ENCODE measurements at regions not wholly inside any gene's neighbourhood (a gene's known extent, or its start where the extent isn't known, plus 50 kb on each side); places are given as distances from the start of the nearest gene placed in this dataset.

DNA sequence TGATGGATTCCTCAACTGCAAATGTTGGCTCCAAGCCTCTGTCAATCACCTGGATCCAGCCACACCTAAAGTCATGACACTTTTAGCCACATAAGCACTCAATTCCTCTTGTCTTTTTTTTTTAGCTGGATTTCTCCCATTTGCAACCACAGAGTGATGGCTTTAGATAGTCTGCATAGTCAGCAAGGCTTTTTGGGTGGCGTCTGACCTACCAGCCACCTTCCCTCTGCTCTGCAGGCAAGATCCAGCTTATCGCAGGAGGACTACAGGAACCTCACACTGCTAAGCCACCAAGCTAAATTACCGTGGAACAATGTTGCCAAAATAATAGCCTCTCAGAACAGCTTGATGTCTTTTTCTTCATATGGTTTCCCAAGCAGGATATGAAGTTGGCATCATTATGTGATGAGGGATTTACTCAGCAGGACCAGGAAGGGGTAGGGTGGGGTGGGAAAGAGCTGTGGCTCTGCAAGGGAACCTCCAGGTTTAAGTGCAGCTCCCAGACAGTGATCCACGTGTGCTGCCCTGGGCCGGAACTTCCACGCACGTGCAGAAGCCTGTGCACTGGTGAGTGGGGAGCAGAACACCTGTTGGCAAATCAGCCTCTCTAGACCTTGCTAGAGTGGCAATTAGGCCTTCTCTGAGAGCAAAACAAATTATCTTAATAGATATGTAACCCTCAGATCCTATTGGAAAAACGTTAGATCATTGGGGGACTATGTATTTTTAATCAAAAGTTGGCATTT, 170.6 kb upstream of the NCK2 start:
- DNase-seq (ENCODE audit: extremely low read depth, low read depth, low spot score): no peak

DNA sequence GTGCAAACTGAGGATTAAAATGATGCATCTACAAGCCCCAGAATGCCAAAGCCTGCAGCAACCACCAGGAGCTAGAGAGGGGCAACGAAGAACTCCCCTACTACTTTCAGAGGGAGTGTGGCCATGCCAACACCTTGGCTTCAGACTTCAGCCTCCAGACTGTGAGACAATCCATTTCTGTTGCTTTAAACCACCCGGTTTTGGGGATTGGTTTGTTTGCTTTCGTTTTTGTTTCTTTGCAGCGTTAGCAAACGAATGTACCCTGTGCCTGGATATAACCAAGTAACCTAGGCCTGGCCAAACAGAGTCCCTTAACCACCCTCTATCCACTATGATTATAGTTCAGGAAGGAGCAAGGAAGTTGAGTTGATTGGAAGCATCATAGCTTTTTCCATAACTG, 171.2 kb upstream of the NCK2 start:
- DNase-seq (ENCODE audit: extremely low read depth, low read depth, low spot score): no peak

DNA sequence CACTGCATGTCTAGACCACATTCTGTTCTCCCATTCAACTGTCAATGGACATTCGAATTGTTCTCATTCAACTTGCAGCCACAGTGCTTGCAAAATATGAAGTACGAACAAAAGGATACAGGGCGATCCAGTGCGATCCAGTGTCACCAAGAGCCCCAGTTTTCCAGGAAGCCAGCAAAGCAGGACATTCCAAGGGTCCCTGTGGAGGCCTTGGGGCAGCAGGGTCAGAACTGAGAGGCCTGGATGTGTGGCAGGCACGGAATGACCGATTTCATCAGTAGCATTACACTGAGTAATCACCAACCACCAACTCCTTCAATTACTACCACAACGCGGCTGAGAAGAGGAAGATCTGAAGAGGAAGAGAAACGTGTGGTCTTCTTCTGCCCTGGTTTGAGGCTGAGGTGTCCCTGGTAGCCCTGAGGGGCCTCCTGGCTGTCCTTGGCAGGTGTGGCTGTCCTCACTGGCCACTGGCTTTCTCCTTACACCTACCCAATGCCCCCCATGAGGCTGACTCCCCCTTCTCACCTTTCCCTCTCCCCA, 172.7 kb upstream of the FHL2 start:
- no peak for DNase-seq (ENCODE audit: extremely low read depth, low read depth, low spot score)

DNA sequence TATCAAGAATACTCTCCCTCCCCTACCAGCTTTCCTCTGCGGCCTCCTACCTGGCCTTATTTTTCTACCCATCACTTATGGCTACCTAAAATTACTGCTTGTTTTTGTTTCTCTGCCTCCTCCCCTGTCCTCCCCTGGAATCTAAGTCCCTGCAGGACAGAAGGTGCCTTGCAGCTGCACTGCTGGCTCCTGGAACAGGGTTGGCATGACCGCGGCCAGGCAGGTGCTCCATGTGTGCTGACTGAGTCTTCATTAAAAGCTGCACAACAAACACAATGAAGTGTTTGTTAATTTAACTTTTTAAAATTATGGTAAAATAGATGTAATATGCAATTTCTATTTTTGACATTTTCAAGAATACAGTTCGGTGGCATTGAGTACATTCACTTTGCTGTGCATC, 171.9 kb upstream of the FHL2 start:
- DNase-seq (ENCODE audit: extremely low read depth, low read depth, low spot score): no peak

DNA sequence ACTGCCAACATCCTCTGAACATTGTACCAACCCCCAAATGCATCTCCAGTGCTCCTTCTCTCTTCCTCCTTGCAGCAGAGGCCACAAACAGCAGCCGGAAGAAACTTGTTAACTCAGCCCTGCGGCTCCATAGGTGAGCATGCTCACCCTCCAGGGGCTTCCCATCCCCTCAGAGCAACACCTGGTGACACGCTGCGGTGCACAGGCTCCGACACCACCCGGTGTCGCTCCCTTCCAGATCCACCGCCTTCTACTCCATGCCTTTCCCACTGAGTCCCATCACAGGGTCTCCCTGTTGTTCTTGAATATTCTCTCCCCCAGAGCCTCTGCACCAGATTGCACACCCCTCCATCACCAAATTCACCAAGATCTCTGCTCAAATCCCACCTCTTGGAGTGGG, 171.5 kb upstream of the FHL2 start:
- no peak for DNase-seq (ENCODE audit: extremely low read depth, low read depth, low spot score)

DNA sequence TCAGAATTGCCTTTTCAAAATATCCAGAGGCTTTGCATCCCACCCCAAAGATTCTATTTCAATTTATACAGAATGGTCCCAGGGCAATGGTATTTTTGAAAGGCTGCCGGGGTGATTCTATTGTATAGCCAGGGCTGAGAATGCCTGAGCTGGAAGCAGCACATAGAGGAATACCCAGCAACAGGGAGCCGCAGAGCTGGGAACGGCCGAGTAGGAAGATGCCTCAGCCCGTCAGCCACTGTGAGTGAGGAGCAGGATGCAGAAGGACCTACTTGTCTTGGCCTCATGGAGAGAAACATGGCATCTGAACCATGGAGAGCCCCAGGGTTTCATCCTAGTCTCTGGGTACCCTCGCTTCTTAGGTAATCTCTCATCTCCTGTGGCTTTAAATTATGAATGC, 170.8 kb upstream of the FHL2 start:
- no peak for DNase-seq (ENCODE audit: extremely low read depth, low read depth, low spot score)

DNA sequence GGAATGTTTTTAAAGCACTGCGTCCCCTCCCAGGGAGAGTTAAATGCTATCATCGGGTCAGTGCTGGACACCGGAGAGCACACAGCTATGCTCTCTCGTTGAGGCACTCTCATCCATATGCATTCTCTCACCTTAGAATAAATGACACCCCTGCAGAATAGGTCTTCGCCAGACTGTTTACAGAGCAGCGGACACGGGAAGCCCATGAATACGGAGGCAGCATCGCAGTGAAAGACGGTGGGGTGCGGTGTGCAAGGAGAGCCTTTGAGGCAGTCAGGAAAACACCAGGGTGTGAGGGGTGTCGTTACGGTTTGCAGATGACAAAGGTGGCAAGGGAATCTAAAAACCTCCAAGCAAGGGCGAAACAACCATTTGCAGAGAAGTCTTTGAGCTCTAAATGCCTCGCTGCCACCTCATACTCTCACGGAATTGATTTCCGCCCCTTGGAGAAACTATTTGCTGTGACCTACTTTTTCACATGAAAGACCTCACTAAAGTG, 169.2 kb upstream of the FHL2 start:
- no peak for DNase-seq (ENCODE audit: extremely low read depth, low read depth, low spot score)

DNA sequence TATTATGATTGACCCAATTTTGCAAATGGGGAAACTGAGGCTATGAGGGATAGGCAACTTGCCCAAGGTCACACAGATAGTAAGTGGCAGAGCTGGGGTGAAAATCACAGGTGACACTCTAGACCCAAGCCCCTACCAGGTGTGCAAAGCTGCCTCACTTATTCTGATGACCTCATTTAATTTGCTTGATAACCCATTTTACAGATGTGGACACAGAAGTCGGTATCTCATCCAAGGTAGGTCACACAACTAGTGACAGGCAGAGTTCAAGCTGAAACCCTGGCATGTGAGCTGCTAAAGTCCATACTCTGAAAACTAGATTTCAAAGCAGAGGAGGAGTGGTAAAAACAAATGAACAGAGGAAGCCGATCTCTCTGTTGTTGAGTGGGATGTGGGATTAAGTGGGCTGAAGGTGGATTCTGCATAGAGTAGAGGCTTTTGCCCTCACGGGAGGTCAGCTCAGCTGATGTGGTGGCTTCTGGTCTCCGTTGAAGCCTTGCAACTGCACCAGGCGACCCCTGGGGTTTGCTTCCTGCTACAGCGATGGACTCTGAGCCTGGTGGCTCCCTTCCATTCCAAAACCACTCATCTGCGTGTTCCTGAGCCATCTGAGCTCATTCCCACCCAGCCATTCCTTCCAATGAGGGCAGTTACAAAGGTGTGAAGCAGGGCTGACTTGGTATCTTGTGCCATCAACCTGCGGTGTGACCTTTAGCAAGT, 164.3 kb upstream of the FHL2 start:
- no peak for DNase-seq (ENCODE audit: extremely low read depth, low read depth, low spot score)

DNA sequence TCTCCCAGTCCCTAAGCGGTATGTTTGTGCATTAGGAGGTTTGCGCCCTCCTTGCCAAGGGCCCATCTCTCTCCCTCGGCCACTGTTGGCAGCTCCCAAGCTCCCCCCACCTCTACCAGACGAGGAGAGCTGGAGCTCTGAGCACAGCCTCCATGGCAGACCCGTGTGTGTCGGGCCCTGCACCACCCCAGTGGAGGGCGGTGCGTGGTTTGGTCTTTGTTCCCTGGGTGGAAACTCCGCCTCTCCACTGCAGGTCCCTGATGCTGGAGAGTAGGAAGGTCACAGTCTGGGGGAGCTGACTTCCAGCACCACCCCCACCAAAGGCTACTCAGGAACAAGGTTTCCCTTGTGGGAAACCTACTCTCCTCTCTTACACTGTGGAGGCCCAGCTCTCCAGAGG, 162.6 kb upstream of the FHL2 start:
- DNase-seq (ENCODE audit: extremely low read depth, low read depth, low spot score): no peak

DNA sequence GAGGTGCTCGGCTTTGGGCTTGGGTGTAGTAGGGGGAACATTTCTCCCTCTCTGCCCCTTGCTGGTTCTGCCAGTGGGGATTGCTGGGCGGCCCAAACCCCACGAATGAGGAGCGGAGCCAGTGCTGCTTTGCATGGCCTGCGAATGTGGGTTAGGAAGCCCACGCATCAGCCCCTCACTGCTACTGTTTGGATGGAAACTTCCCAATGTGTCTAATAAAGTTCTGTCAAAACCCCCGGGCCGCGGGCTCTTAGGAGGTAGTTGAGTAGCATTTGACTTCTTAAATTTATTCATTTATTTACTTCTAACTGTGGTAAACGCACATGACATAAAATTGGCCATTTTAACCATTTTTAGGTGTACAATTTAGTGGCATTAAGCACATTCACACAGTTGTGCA, 161.3 kb upstream of the FHL2 start:
- DNase-seq (ENCODE audit: extremely low read depth, low read depth, low spot score): no peak

DNA sequence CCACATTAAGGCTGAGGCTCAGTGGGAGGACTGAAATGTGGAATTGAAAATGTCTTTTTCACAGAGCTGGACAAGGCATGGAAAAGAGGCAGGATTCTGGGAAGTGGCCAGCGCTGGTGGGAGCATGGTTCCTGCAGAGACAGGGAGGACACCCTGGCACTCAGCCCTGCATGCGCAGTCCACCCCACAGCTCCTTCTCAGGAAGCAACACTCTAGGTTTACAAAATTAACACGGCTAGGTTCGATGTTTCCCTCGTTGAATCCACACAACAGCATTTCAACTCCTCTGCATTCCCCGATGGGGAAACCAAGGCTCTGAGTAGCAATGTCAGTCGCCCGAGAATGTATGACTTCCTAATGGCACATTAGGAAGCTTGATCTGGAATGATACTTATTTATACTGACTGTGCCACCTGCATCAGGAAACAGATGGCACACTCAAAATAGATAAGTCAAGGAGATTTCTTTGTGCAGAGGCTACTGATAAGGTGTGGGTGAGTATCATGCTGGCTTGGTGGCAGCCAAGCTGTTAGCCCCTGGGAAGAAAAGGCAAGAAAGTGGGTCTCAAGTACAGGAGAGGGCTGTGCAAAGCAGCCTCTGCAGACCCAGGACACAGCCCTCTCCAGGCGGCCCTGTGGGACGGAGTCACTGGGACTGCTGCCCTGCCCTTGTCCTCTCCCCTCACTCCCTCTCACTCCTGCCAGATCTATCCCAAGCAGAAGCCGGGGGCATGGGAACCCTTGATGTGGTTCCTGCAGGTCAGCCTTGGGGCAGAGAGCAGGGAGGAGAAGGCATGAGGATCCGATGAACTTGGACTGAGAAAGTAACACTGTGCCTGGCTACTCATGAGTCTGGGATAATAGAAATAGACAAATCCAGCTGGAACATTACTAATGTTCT, 158.4 kb upstream of the FHL2 start:
- no peak for DNase-seq (ENCODE audit: extremely low read depth, low read depth, low spot score)

DNA sequence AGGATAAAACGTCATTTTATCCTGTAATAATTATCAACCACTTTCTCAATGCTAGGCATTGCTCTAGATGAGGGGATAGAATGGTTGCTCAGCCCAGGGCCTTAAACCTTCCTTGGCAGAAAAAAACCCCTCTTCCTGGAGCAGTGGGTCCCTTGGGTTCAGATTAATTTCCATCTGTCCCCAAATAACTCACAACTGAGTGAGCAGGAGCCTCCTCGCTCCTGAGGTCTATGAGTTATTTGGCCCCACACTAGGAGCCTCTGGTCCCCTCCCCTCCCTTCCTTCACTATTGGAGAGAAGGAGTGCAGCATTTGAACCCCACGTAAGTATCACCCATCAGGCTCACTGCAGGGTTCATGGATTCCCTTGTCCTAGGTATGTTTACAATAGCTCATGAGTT, 157.5 kb upstream of the FHL2 start:
- DNase-seq (ENCODE audit: extremely low read depth, low read depth, low spot score): no peak

DNA sequence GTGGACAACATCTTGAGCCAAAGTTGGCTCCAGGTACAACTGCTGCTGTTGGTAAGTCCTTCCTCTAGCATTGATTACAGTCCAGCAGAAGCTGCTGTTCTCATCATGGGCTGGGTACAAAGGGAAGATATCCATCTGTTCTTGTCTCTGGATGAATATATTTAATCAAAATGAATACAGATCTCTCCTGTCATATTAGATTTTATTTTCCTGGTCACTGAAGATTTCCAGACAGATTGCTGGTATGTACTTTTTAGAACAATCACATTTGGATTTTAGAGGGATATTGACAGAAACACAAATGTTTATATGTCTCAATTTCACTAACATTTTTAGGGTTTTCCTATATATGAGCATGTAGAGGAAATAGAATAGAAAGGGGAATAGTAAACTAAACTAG, 155.4 kb upstream of the FHL2 start:
- DNase-seq (ENCODE audit: extremely low read depth, low read depth, low spot score): no peak

DNA sequence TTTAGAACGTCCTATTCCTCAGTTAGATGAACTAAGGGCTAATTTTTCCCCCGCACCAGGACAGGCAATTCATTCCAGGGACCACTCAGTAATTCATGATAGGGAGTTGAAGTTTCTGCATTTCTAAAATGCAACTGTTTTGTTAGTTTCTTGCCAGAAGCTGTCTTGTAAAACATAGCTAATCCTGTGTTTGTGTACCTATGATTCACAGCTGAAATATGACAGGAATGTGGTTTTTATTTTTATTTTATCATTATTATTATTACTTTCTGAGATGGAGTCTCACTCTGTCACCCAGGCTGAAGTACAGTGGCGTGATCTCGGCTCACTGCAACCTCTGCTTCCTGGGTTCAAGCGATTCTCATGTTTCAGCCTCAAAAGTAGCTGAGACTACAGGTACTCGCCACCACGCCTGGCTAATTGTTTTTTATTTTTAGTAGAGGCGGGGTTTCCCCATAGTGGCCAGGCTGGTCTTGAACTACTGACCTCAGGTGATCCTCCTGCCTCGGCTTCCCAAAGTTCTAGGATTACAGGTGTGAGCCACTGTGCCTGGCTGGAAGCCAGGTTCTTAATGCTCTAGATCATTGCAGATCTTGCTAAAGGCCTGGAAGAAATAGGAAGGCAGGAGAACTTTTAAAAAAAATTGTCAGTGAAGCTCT, 154.8 kb upstream of the FHL2 start:
- peak; percentile 22 for DNase-seq (ENCODE audit: extremely low read depth, low read depth, low spot score)

DNA sequence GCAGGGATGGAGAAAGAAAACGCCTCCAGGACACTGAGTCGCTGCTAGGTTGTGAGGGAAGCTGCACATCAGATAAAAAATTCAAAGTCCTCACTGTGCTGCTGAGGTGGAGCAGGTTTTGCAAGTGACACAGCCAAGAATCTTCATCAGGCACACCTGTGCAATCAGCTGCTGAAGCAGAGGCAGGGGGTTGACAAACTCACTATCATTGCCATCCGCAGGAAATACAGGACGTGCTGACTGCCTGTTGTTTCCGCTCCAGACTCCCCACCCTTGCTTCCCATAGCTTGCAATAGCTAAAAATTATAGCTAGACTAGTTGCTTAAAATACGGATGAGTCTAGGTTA, 147.8 kb upstream of the FHL2 start:
- no peak for DNase-seq (ENCODE audit: extremely low read depth, low read depth, low spot score)

DNA sequence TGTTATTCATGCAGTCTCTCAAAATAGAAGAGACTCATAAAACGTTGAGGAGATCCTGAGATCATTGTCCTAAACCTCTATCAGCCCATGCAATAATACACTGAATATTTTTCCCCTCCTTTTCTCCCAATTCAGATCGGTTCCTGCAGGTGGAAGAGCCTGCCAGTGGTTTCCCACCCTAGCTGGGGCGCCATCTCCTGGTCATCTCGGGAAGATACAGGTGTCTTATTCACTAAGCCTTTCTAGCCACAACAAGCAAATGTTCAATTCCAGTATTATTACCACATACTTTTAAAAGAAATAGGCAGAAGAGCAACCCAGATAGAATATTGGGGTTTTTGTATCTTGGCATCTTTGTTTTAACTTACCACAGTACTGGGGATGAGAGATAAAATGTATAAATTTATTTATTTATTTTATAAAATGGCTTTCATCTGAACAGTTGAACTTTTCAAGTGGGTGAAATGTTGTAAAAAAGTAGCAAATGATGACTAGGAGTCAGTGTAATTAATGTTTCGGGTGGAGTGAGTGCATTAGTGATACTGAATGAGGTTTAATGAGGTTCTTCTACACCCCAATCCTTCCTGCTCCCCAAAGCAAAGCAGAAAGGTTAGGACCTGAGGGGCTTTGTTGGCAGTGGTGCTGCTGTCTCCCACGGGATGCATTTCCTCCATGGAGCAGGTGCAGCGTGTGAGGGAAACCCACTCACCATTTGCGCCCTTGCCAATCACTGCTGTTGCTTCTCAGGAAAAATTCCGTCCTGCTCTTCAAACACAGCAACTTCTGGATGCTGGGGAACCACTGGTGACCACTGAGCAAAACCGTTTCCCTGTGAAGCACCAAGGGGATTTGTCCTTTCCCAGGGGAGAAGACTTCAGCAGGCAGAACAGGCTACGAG, 147.1 kb upstream of the FHL2 start:
- DNase-seq (ENCODE audit: extremely low read depth, low read depth, low spot score): no peak

DNA sequence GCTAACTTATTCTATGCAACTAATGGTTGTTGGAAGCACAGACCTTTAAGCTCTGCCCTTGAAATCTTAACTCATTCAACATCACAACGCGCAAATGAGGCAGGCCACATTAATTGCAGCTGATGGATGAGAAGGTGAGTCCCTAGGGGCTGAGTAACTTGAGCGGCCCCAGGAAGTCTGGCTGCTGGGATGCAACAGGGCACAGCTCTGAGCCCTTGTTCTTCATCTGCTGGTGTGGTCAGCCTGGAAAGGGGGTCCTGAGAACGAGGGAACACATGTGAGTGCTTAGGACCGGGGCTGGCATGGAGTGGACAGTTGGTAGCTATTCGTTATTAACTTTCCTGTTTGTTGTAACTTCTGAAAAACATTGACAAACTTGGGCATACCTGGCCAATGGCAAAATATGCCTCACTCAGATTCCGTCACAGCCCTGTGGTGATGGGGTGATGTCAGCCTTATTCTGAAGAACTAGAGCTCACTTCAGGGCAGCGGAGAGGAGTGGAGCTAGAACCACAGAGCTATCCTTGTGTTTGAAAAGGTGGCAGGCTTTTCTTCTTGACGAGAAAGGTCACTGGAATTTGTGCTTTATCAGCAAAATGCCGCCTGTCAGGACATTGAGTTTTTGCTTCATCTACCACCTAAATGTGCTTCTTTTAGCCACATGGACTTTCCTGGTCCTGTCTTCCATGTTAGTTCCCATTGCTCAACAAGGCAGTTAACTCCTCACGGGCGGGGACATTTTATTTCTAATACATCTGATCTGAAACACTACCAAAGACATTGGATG, 145.9 kb upstream of the FHL2 start:
- no peak for DNase-seq (ENCODE audit: extremely low read depth, low read depth, low spot score)

DNA sequence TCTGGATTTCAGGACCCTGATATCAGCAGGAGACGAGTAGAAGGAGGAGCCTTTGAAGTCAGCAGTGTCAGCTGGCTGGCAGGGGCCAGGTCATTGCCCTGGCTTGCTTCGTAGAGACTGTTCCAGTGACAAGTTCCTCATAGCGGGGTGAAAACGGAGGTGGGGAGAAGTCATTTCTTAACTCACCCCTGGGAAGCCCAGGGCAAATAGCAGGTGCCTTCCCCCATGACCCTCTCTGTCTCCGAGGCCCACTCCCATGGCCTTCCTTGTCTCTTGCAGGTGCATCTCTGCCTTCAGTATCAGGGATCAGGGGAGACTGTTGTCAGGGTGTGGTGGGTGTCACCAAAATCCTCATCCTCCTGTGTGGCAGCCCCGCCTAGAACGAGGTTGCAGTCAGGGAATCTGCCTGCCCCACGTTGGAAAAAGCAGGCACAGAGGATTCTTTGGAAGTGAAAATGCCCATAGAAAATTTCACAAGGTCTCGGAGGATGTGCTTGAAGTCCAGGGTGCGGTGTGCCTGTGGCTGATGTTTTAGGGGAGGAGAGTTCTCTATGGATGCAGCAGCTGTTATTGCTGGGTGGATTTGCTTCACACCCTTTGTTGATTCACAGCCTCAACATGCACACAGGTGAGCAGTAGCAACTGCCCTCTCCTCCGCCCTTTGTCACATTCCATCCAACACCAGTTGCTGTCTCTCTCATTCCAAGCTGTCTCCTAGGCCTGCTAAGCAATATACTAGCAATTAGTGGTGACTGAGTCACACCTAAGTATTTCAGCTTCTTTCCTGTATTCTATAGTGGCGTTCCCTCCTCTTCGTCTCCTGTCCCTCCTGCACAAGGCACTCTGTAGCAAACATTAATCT, 142.6 kb upstream of the FHL2 start:
- DNase-seq (ENCODE audit: extremely low read depth, low read depth, low spot score): no peak
